ENCODE measurements at regions not wholly inside any gene's neighbourhood (a gene's known extent, or its start where the extent isn't known, plus 50 kb on each side); places are given as distances from the start of the nearest gene placed in this dataset.

DNA sequence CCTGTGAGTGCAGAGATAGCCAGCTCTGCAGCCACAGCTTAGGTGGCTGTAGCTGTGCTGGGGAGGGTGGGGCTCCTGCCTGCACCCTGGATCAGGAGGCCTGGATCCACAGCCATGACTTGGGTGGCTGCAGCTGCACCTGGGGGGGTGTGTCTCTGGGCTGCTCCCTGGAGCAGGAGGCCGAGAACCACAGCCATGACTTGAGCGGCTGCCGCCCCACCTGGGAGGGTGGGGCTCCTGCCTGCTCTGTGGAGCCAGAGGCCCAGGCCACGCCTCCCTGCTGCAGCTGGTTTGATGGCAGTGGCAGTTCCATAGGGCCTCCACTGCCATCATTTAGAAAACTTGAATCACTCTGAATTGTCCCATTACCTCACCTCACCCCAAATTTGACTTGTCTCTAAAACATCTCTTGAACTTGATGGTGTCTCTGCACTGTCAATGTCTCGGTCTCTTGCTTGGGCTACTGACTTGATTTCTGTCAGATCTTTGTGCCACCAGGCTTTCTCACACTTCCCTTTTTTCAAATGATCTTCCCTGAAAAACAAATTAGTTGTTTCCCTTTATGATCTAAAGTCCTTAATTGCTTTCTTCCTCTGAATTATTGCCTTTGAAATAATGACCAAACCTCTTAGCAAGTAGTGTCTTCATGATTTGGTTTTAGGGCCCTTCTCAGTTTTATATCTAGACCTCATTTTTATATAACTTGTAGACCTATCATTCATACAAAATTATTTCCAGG lies 313.2 kb upstream of the MME start:
- no peak overlapping the region for H3K4me3 ChIP-seq (ENCODE audit: low read length)
- no peak for DNase-seq (ENCODE audit: low read depth)
- TF ChIP-seq, protein P1, sequence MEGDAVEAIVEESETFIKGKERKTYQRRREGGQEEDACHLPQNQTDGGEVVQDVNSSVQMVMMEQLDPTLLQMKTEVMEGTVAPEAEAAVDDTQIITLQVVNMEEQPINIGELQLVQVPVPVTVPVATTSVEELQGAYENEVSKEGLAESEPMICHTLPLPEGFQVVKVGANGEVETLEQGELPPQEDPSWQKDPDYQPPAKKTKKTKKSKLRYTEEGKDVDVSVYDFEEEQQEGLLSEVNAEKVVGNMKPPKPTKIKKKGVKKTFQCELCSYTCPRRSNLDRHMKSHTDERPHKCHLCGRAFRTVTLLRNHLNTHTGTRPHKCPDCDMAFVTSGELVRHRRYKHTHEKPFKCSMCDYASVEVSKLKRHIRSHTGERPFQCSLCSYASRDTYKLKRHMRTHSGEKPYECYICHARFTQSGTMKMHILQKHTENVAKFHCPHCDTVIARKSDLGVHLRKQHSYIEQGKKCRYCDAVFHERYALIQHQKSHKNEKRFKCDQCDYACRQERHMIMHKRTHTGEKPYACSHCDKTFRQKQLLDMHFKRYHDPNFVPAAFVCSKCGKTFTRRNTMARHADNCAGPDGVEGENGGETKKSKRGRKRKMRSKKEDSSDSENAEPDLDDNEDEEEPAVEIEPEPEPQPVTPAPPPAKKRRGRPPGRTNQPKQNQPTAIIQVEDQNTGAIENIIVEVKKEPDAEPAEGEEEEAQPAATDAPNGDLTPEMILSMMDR (IDR thresholded peaks at IDR 0.05; ENCODE audit: insufficient read depth, low read depth, low read length, missing control alignments), result no peak

DNA sequence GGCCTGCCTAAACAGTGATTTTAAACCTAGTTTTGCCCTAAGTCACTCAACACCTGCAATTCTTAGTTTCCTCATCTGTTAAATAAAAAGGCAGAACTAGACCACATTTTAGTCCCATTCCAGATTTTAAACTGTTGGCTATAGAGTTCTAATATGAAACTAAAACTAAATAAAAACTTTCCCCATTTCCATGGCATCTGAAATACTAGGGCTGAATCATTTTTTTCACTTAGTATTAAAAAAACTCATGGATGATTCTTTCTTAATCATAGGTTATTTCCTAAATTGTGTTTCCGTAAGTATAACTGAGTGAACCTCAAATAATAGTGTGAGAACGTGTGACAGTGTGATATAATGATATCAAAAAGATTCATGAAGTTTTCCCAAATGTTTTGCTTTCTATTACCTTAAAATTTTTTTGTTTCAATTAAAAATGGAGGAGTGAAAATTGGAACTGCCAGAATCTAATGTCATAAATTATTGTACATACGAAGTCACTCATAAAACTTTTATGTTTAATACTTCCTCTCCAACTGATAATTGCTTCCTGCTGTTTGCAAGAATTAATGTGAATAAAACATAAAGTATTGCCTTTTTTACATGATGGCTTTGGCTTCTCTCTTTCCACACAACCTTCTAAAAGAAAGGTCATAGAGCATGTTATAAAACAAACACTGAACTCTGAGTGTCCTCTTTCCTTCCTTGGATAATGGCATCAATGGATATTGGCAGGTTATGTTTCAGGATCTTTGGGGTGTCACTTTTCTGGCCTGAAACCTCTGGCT lies 315.1 kb upstream of the MME start:
- no peak for DNase-seq (ENCODE audit: low read depth)

DNA sequence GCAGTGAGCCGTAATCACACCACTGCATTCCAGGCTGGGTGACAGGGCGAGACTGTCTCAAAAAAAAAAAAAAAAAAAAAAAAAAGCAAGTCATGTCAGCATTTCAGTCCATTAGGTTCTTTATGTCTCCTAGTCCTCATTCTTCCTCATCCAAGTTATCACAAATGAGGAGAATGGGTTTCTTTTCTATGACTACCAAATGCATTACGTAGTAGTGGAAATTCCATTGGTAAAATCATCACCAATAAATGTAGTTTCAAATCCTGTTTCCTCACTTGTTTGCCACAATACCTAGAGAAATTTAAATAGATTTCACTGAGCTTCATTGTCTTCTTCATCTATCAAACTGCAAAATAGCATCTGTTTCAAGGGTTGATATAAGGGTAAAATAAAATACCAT lies 317.6 kb upstream of the MME start:
- DNase-seq (ENCODE audit: low read depth), result no peak
- TF ChIP-seq, protein P1 (IDR thresholded peaks at IDR 0.05; ENCODE audit: insufficient read depth, low read depth, low read length, missing control alignments), result no peak
- H3K4me3 ChIP-seq (ENCODE audit: low read length), result no peak overlapping the region

More for the DNA sequence above, 315.1 kb upstream of the MME start:
- TF ChIP-seq, protein P1 (IDR thresholded peaks at IDR 0.05; ENCODE audit: insufficient read depth, low read depth, low read length, missing control alignments), result no peak
- no peak overlapping the region for H3K4me3 ChIP-seq (ENCODE audit: low read length)

DNA sequence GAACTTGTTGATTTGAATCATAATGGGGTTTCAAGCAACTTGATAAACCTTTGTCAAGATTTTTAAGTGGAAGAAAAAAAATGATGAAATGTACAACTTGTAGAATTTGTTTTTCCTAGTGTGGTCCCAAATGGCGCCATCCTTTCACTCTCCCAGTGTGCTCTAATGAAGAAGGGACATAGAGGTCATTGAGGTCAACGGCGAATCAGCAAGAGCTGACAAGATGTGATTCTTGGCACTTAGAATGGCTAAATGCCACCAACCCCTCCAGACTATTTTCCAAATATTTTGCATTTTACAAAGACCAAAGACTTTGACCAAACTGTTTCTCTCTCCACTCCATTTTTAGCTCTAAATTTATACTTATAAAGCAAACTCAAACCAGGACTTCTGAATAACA lies 320.2 kb upstream of the MME start:
- DNase-seq (ENCODE audit: low read depth), result no peak
- TF ChIP-seq, protein P1 (IDR thresholded peaks at IDR 0.05; ENCODE audit: insufficient read depth, low read depth, low read length, missing control alignments), result no peak
- no peak overlapping the region for H3K4me3 ChIP-seq (ENCODE audit: low read length)

DNA sequence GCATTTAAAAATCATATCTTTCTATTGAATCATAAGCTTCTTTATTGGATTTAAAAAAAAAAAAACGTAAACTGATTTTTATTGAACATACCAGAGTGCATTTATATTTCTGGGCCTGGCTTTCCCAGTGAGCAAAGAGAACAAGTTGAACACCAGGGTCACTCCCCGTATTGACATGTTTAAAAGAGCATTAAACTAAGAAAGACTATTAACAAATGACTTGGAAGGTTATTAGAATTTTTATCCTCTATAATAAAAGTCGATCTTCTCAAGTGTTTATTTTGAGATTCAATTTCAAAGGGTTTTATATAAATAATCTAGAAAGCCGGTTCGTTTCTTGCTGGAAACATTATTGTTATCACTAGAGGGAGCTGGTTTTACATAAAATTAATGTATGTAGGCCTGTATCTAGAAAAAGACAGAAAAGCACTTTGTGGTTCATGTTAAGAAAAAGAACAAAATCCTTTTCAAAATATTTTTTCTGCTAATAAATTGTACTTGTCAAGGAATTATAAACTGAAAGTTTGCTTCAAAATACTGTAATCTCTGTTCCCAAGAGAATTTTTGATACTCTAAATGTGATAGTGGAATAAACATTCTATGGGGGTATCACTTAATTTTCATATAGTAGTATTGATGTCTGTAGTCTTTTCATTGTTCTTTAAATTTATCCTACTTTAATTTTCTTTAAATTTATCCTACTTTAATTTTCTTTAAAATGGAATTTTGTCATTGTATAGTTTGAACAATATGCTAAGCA lies 321.8 kb upstream of the MME start:
- peak; percentile 42 for DNase-seq (ENCODE audit: low read depth)
- TF ChIP-seq, protein P1 (IDR thresholded peaks at IDR 0.05; ENCODE audit: insufficient read depth, low read depth, low read length, missing control alignments), result peak; percentile 45
- no peak overlapping the region for H3K4me3 ChIP-seq (ENCODE audit: low read length)

DNA sequence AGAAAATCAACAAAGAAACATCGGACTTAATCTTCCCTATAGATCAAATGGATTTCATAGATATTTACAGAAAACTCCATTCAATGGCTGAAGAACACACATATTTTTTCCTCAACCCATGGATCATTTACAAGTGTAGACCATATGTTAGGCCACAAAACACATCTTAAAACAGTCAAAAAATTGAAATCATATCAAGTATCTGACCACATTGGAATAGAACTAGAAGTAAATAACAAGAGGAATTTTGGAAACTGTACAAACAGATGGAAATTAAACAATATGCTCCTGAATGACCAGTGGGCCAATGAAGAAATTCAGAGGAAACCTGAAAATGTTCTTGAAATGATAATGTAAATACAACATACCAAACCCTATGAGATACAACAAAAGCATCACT lies 323.1 kb upstream of the GPR149 start:
- TF ChIP-seq, protein P1 (IDR thresholded peaks at IDR 0.05; ENCODE audit: insufficient read depth, low read depth, low read length, missing control alignments), result no peak
- DNase-seq (ENCODE audit: low read depth), result no peak
- no peak overlapping the region for H3K4me3 ChIP-seq (ENCODE audit: low read length)

Data from epithelial cell of esophagus (primary cell).